ENCODE measurements at regions not wholly inside any gene's neighbourhood (a gene's known extent, or its start where the extent isn't known, plus 50 kb on each side); places are given as distances from the start of the nearest gene placed in this dataset.

- Mint-ChIP-seq H3K4me3 (no peak overlapping the region), H3K27me3 (ENCODE audit: insufficient read depth, low read depth, poor library complexity) (peaks cover 9% of the 10 kb centered on the region), H3K36me3 (ENCODE audit: low read depth) (no peaks in the 10 kb centered on the region; the same call in 2 of the 3 replicates), H3K9me3 (no peaks in the 10 kb centered on the region; the same call in 2 of the 3 replicates), H3K4me1 (no peaks in the 10 kb centered on the region; the same call in 1 of the 3 replicates), H3K27ac (no peak overlapping the region)
- Histone ChIP-seq H4K20me1 (replicated peaks; ENCODE audit: insufficient read depth) (no peaks in the 10 kb centered on the region), H3K4me2 (no peak overlapping the region), H3K9me2 (ENCODE audit: insufficient read depth) (no peaks in the 10 kb centered on the region), H3K4me1 (ENCODE audit: insufficient read depth) (no peaks in the 10 kb centered on the region), H3F3A (replicated peaks; ENCODE audit: low read depth) (no peaks in the 10 kb centered on the region), H3K4me3 (no peak overlapping the region), H3K79me2 (replicated peaks; ENCODE audit: insufficient read depth) (no peaks in the 10 kb centered on the region), H2AFZ (no peak overlapping the region), H3K27ac (ENCODE audit: low read depth) (no peak overlapping the region), H3K27me3 (ENCODE audit: insufficient read depth) (no peaks in the 10 kb centered on the region), H3K36me3 (ENCODE audit: insufficient read depth) (no peaks in the 10 kb centered on the region)
- no peak for ATAC-seq
- TF ChIP-seq JUNB (IDR thresholded peaks at IDR 0.05; ENCODE audit: unreplicated experiment) (no peak), ZNF331 (CRISPR knock-in tag; IDR thresholded peaks at IDR 0.05; ENCODE audit: low read depth) (no peak), REST (IDR thresholded peaks at IDR 0.05; ENCODE audit: unreplicated experiment) (no peak)
- DNase-seq (ENCODE audit: low spot score), result no peak
Observed at GRCh38 chr6:6920987-6921313, 186.8 kb upstream of the RREB1 start.

- TF ChIP-seq CREB1 (CRISPR knock-in tag; IDR thresholded peaks at IDR 0.05; ENCODE audit: low read depth) (no peak), POLR2AphosphoS5 (IDR thresholded peaks at IDR 0.05; ENCODE audit: low read depth) (no peak), NANOG (IDR thresholded peaks at IDR 0.05; ENCODE audit: borderline replicate concordance) (no peak), STAT1 (IDR thresholded peaks at IDR 0.05; ENCODE audit: unreplicated experiment) (no peak), JUNB (IDR thresholded peaks at IDR 0.05; ENCODE audit: unreplicated experiment) (no peak), ETS1 (IDR thresholded peaks at IDR 0.05) (no peak), ZNF114 (CRISPR knock-in tag; IDR thresholded peaks at IDR 0.05) (no peak)
- ATAC-seq (no peak), DNase-seq (ENCODE audit: low spot score) (no peak)
- Histone ChIP-seq H3K4me3 (no peak overlapping the region), H2AFZ (no peak overlapping the region), H3K4me1 (ENCODE audit: insufficient read depth) (no peaks in the 10 kb centered on the region), H3K4me2 (no peak overlapping the region), H3K36me3 (ENCODE audit: insufficient read depth) (no peaks in the 10 kb centered on the region), H3K9me2 (ENCODE audit: insufficient read depth) (no peaks in the 10 kb centered on the region), H3K79me2 (replicated peaks; ENCODE audit: insufficient read depth) (no peaks in the 10 kb centered on the region), H3K27ac (ENCODE audit: low read depth) (no peak overlapping the region), H3K27me3 (ENCODE audit: insufficient read depth) (no peaks in the 10 kb centered on the region), H3F3A (replicated peaks; ENCODE audit: low read depth) (no peaks in the 10 kb centered on the region), H4K20me1 (replicated peaks; ENCODE audit: insufficient read depth) (no peaks in the 10 kb centered on the region)
- no peaks in the 10 kb centered on the region; the same call in 2 of the 3 replicates for H3K4me1 Mint-ChIP-seq
- H3K36me3 Mint-ChIP-seq (ENCODE audit: low read depth), result no peaks in the 10 kb centered on the region; the same call in 2 of the 3 replicates
- H3K9me3 Mint-ChIP-seq, result no peaks in the 10 kb centered on the region; the same call in 2 of the 3 replicates
- peaks cover 9% of the 10 kb centered on the region for H3K27me3 Mint-ChIP-seq (ENCODE audit: insufficient read depth, low read depth, poor library complexity)
- H3K4me3 Mint-ChIP-seq, result no peak overlapping the region
- no peak overlapping the region for H3K27ac Mint-ChIP-seq
Observed at GRCh38 chr6:6922166-6922565, 185.6 kb upstream of the RREB1 start.
